ENCODE measurements at regions not wholly inside any gene's neighbourhood (a gene's known extent, or its start where the extent isn't known, plus 50 kb on each side); places are given as distances from the start of the nearest gene placed in this dataset.
"Not testable (repeated sequence)": the region's sequence is repeated elsewhere in the genome, so short reads cannot be mapped to it uniquely, and the experiment has no call there.

GRCh38 chr3:94472511-94472910, 409.6 kb downstream of the NSUN3 start:
- no peak for TF ChIP-seq CTCF (IDR thresholded peaks at IDR 0.05; ENCODE audit: low read depth, low read length, missing control alignments)
- no peak for DNase-seq (ENCODE audit: low read depth)
- no peak overlapping the region for H3K4me3 ChIP-seq (ENCODE audit: low read depth, low read length)

DNA sequence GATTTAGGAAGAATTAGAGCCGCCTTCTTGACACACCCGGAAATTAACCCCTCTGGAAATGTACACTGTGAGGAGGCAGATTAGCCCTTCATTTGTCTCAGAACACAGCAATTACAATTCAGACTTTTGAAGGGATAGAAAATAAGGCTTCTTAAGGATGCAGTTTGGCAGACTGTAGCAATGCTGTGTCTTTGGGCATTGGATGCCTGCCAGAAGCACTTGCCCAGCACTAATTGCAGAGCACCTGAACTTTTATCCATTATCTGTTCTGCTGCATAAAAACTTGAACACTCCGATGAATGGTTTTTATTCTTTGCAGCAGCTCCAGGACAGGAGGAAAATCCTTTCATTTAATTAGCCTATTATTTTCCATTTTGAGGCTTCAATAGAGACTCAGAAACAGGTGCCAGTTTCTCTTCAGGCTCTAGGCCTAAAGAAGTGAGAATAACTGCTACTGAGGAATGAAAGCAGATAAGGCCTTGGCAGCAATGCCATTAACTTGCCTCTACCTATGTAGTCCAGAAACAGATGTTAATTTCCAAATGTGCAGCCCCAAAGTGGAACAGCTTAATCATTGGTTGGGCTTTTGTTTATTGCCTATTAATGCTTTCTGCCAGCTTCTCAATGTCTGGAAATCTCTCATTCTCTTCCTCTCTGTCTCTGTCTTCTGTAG, 418.5 kb downstream of the NSUN3 start:
- no peak for DNase-seq (ENCODE audit: low read depth)
- TF ChIP-seq CTCF (IDR thresholded peaks at IDR 0.05; ENCODE audit: low read depth, low read length, missing control alignments), result no peak
- no peak overlapping the region for H3K4me3 ChIP-seq (ENCODE audit: low read depth, low read length)

GRCh38 chr3:94482686-94483085, 419.8 kb downstream of the NSUN3 start:
- TF ChIP-seq CTCF (IDR thresholded peaks at IDR 0.05; ENCODE audit: low read depth, low read length, missing control alignments), result no peak
- no peak for DNase-seq (ENCODE audit: low read depth)
- no peak overlapping the region for H3K4me3 ChIP-seq (ENCODE audit: low read depth, low read length)

- no peak for TF ChIP-seq CTCF (IDR thresholded peaks at IDR 0.05; ENCODE audit: low read depth, low read length, missing control alignments)
- H3K4me3 ChIP-seq (ENCODE audit: low read depth, low read length), result no peak overlapping the region
- no peak for DNase-seq (ENCODE audit: low read depth)
Measured at GRCh38 chr3:94483403-94483802, 420.5 kb downstream of the NSUN3 start.

- TF ChIP-seq CTCF (IDR thresholded peaks at IDR 0.05; ENCODE audit: low read depth, low read length, missing control alignments), result no peak
- DNase-seq (ENCODE audit: low read depth), result no peak
- no peak overlapping the region for H3K4me3 ChIP-seq (ENCODE audit: low read depth, low read length)
Measured at GRCh38 chr3:94494992-94495391, 432.1 kb downstream of the NSUN3 start.

GRCh38 chr3:94500146-94500545, 437.3 kb downstream of the NSUN3 start:
- no peak for TF ChIP-seq CTCF (IDR thresholded peaks at IDR 0.05; ENCODE audit: low read depth, low read length, missing control alignments)
- no peak for DNase-seq (ENCODE audit: low read depth)
- no peak overlapping the region for H3K4me3 ChIP-seq (ENCODE audit: low read depth, low read length)

- not testable (repeated sequence) for DNase-seq (ENCODE audit: low read depth)
Measured at GRCh38 chr3:94507354-94507753, 444.5 kb downstream of the NSUN3 start.

More at GRCh38 chr3:94507354-94507753, 444.5 kb downstream of the NSUN3 start:
- H3K4me3 ChIP-seq (ENCODE audit: low read depth, low read length), result not testable (repeated sequence)
